HEK293T (cell line): ENCODE measurements at regions not wholly inside any gene's neighbourhood (a gene's known extent, or its start where the extent isn't known, plus 50 kb on each side); places are given as distances from the start of the nearest gene placed in this dataset.

ENCODE experiments used
- CTCF ChIA-PET: fragments of 350-600 bp; formaldehyde crosslinking; extraction: SDS; loops from one replicate; lab custom pipeline; 2021; ENCODE audit warnings: antibody characterized with exemption, inconsistent platforms; lab: Yijun Ruan, JAX
- POLR2A ChIA-PET: fragments of 350-600 bp; formaldehyde crosslinking; extraction: SDS; loops from one replicate; lab custom pipeline; 2020; ENCODE audit warnings: antibody characterized with exemption, inconsistent platforms; lab: Yijun Ruan, JAX
- DNase-seq: peaks from one replicate; pipeline ENCODE4 v3.0.0; 2012; ENCODE audit warnings: mixed read lengths; ENCODE audit errors: extremely low spot score
- ARNT ChIP-seq: fragments of 450-650 bp; IDR thresholded peaks from 2 replicates; pipeline ENCODE4 v1.6.1; 2017; ENCODE audit warnings: mild to moderate bottlenecking
- BHLHE40 ChIP-seq: fragments of 450-650 bp; IDR thresholded peaks from 2 replicates; pipeline ENCODE4 v1.6.1; 2016; ENCODE audit warnings: mild to moderate bottlenecking, moderate library complexity, borderline replicate concordance
- CTBP1 ChIP-seq: fragments of 450-650 bp; IDR thresholded peaks from 2 replicates; pipeline ENCODE4 v1.6.1; 2016; ENCODE audit warnings: borderline replicate concordance
- ELF4 ChIP-seq: fragments of 450-650 bp; IDR thresholded peaks from 2 replicates; pipeline ENCODE4 v1.6.1; 2017; ENCODE audit warnings: antibody characterized with exemption
- FOXA1 ChIP-seq: fragments of 450-650 bp; IDR thresholded peaks from 2 replicates; pipeline ENCODE4 v1.6.1; 2016; ENCODE audit warnings: mild to moderate bottlenecking
- FOXK2 ChIP-seq: fragments of 450-650 bp; IDR thresholded peaks from 2 replicates; pipeline ENCODE4 v1.6.1; 2016; ENCODE audit warnings: mild to moderate bottlenecking
- FOXM1 ChIP-seq: fragments of 450-650 bp; IDR thresholded peaks from 2 replicates; pipeline ENCODE4 v1.6.1; 2017; ENCODE audit warnings: mild to moderate bottlenecking, borderline replicate concordance
- HDGF ChIP-seq: fragments of 450-650 bp; IDR thresholded peaks from 2 replicates; pipeline ENCODE4 v1.6.1; 2017; ENCODE audit warnings: antibody characterized with exemption, borderline replicate concordance
- L3MBTL2 ChIP-seq: fragments of 450-650 bp; conservative IDR thresholded peaks from 2 replicates; pipeline ENCODE4 v1.6.1; 2016; ENCODE audit warnings: mild to moderate bottlenecking
- LEF1 ChIP-seq: fragments of 450-650 bp; IDR thresholded peaks from 2 replicates; pipeline ENCODE4 v1.6.1; 2017; ENCODE audit warnings: mild to moderate bottlenecking, borderline replicate concordance
- NFRKB ChIP-seq: fragments of 450-650 bp; IDR thresholded peaks from 2 replicates; pipeline ENCODE4 v1.6.1; 2016; ENCODE audit warnings: mild to moderate bottlenecking, moderate library complexity
- SP1 ChIP-seq: fragments of 450-650 bp; IDR thresholded peaks from 2 replicates; pipeline ENCODE4 v1.6.1; 2017
- SUZ12 ChIP-seq: fragments of 450-650 bp; IDR thresholded peaks from 2 replicates; pipeline ENCODE4 v1.6.1; 2016; ENCODE audit warnings: mild to moderate bottlenecking
- TARDBP ChIP-seq: fragments of 450-650 bp; IDR thresholded peaks from 2 replicates; pipeline ENCODE4 v1.6.1; 2016
- ZNF384 ChIP-seq: fragments of 450-650 bp; IDR thresholded peaks from 2 replicates; pipeline ENCODE4 v1.6.1; 2016
- TF ChIP-seq, protein P1 (sequence below): fragments of 450-650 bp; IDR thresholded peaks from 2 replicates; pipeline ENCODE4 v1.6.1; 2016

DNA sequence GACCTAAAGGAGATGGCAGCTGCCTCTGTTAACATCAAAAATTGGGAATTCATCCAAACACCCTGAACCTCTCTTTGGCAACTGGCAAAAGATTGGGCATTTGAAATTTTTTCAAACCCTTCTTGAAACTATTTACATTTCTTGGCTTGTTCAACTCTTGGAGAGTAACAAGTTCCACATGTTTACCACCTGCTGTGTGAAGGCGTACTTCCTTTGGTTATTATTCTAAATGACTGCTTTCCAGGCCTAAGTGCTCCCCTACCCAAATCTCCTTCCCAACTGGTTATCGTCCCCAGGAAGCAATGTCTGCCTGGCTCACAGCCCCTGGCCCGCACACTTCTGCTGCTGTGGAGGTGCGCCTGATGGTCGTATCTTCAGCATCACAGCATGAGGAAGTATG is 422.7 kb downstream of the DMAC1 start:
- DNase-seq = no peak
- CTCF ChIA-PET = no interaction called here
- TF ChIP-seq ARNT (no peak), CTBP1 (no peak), ELF4 (no peak), FOXM1 (no peak), LEF1 (no peak)
- TF ChIP-seq, protein P1, sequence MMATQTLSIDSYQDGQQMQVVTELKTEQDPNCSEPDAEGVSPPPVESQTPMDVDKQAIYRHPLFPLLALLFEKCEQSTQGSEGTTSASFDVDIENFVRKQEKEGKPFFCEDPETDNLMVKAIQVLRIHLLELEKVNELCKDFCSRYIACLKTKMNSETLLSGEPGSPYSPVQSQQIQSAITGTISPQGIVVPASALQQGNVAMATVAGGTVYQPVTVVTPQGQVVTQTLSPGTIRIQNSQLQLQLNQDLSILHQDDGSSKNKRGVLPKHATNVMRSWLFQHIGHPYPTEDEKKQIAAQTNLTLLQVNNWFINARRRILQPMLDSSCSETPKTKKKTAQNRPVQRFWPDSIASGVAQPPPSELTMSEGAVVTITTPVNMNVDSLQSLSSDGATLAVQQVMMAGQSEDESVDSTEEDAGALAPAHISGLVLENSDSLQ = no peak
- POLR2A ChIA-PET = no interaction called here

DNA sequence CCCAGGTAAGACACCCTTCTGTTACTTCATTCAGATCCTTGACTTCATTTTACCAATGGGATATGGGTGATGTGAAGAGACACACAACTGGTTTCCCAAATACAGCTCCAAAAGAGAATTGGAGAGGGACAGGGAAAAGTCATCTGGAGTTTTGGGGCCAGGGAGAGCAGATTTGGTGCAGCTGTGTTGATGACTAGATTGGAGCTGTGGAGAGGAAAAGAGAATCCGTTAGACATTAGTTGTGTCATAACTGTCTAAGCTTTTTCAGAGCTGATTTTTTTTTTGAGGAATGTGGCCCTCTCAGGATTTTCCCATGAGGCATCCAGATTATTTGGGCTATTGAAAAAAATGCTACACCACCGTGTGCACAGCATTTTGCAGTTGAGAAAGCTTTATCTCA is 423.4 kb downstream of the DMAC1 start:
- no peak for TF ChIP-seq ARNT
- TF ChIP-seq ZNF384 = no peak
- no peak for TF ChIP-seq FOXA1
- TF ChIP-seq HDGF = no peak
- TF ChIP-seq NFRKB = no peak
- TF ChIP-seq FOXM1 = no peak
- TF ChIP-seq LEF1 = no peak
- no peak for TF ChIP-seq ELF4
- TF ChIP-seq, protein P1 = no peak
- TF ChIP-seq CTBP1 = no peak
- no peak for TF ChIP-seq L3MBTL2
- no peak for TF ChIP-seq FOXK2
- TF ChIP-seq SUZ12 = no peak
- TF ChIP-seq BHLHE40 = no peak
- no peak for TF ChIP-seq SP1
- no peak for TF ChIP-seq TARDBP
- ChIA-PET POLR2A (no interaction called here), CTCF (interaction anchor here (0.6 kb wide), 1 partner anchor 272 kb away, joined by 3 read pairs; no protein-coding TSS in a partner anchor)
- no peak for DNase-seq

DNA sequence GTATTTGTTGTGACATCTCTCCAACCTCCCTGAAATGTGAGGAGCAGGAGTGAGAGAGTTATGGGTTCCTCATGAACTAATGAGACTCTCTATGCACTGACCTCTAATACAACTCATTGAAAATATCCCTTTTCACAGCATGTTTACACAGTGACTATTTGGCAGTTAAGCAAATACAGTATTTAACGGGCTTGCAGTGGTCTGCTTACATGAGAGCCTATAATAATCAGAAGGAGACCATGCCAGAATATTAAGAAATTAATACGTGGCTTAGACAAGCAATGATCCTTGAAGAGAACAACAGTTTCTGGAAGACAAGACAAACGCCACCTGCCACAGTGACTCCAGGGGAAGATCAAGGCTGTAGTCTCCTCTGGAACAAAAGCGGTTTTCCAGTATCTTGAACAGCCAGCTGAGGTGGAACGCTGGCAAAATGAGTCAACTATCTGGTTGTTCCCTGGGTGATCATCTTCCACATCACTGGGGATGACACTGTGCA is 424.5 kb downstream of the DMAC1 start:
- POLR2A ChIA-PET = no interaction called here
- TF ChIP-seq FOXA1 = no peak
- TF ChIP-seq L3MBTL2 = no peak
- no peak for TF ChIP-seq SUZ12
- TF ChIP-seq, protein P1 = no peak
- no peak for TF ChIP-seq LEF1
- no peak for TF ChIP-seq SP1
- no peak for TF ChIP-seq CTBP1
- no peak for TF ChIP-seq ELF4
- no peak for TF ChIP-seq TARDBP
- TF ChIP-seq FOXK2 = no peak
- no peak for TF ChIP-seq BHLHE40
- no peak for TF ChIP-seq ZNF384
- TF ChIP-seq ARNT = no peak
- no peak for TF ChIP-seq FOXM1
- TF ChIP-seq NFRKB = no peak
- TF ChIP-seq HDGF = no peak
- no peak for DNase-seq
- CTCF ChIA-PET = no interaction called here

DNA sequence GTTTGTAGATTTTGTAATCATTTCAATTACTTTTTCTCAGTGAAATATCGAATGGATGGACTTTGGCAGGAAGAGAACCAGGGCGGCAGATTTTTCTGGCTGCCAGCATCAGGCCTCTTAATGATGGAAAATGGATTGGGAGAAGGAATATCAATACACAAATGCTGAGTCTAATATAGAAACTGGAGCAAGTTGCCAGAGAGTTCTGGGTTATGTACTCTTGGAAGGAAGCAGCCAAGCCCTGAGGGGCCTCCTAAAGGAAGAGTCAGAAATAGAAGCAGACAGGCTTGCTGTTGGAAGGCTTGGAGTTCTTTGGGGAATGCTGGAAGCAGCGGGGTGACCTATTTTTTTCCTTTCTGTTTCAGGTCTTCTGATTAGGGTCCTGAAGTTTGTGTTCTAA is 428.6 kb downstream of the DMAC1 start:
- ChIA-PET POLR2A (no interaction called here), CTCF (no interaction called here)
- no peak for DNase-seq
- TF ChIP-seq FOXM1 (no peak), ARNT (no peak), SP1 (no peak), L3MBTL2 (no peak), ELF4 (no peak), NFRKB (no peak), ZNF384 (no peak), FOXA1 (no peak), SUZ12 (no peak), LEF1 (no peak), BHLHE40 (no peak), FOXK2 (no peak), HDGF (no peak), TARDBP (no peak), CTBP1 (no peak)
- TF ChIP-seq, protein P1 = no peak

DNA sequence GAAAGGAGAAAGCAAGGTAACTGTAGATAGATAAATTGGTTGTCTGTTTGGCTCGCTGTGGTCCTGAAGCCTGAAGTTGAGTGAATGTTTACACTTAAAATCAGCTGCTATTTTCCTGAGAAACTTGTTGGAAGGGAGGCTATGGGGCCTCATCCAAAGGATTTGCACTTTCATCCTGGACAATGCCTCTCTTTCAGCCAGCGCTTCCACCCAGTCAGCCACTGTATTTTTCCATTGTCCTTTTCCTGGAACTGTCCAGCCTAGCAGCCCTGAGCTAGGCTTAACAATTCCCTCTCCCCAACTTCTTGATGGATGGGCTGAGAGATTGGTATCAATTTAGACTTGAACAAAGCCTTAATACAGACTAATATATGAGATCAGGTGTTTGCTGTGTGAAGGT is 429.2 kb downstream of the DMAC1 start:
- ChIA-PET CTCF (no interaction called here), POLR2A (no interaction called here)
- no peak for DNase-seq
- no peak for TF ChIP-seq FOXK2
- no peak for TF ChIP-seq HDGF
- no peak for TF ChIP-seq TARDBP
- TF ChIP-seq SUZ12 = no peak
- no peak for TF ChIP-seq L3MBTL2

DNA sequence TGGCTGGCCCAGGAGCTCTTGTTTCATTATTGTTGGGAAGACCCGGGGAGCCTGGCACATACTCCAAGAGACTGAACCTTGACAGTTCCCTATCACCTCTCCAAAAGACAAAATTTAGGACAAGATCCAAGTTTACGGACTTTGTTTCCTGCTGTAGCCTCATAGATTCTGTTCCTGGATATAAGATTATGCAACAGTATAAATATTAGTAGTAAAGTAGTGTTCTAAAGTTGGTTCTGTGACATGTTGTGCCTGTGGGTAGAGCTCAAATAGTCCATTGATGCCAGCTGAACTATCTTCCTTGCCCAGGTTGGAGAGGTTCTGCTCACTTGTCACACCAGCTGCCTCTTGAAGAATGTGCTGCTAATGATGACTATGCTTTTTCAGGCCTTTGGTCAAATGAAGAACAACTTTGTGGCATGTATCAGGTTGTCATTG is 430.2 kb downstream of the DMAC1 start:
- TF ChIP-seq ELF4 (no peak), TARDBP (no peak), NFRKB (no peak), CTBP1 (no peak), L3MBTL2 (no peak), BHLHE40 (no peak), HDGF (no peak), LEF1 (no peak), FOXM1 (no peak), FOXA1 (no peak), ZNF384 (no peak)
- DNase-seq = no peak
- ChIA-PET POLR2A (no interaction called here), CTCF (no interaction called here)
